GM19099 (cell line): ENCODE measurements at regions not wholly inside any gene's neighbourhood (a gene's known extent, or its start where the extent isn't known, plus 50 kb on each side); places are given as distances from the start of the nearest gene placed in this dataset.

ENCODE experiments used
- POLR2A ChIP-seq: IDR thresholded peaks from 3 replicates; pipeline ENCODE4 v1.6.1; 2011; ENCODE audit warnings: low read depth; ENCODE audit not compliant: insufficient read length; ENCODE audit errors: extremely low read depth

- TF ChIP-seq POLR2A = no peak
Observed at GRCh38 chr19:27777726-27778125, 1435.2 kb downstream of the UQCRFS1 start.

GRCh38 chr19:27777242-27777641 is 1435.7 kb downstream of the UQCRFS1 start:
- TF ChIP-seq POLR2A = no peak

- no peak for TF ChIP-seq POLR2A
Observed at GRCh38 chr19:27776524-27776923, 1436.4 kb downstream of the UQCRFS1 start.

- TF ChIP-seq POLR2A = no peak
Observed at GRCh38 chr19:27776020-27776419, 1436.9 kb downstream of the UQCRFS1 start.

GRCh38 chr19:27775395-27775794 is 1437.6 kb downstream of the UQCRFS1 start:
- TF ChIP-seq POLR2A = no peak

GRCh38 chr19:27774827-27775226 is 1438.1 kb downstream of the UQCRFS1 start:
- no peak for TF ChIP-seq POLR2A

- TF ChIP-seq POLR2A = no peak
Observed at GRCh38 chr19:27774337-27774736, 1438.6 kb downstream of the UQCRFS1 start.

GRCh38 chr19:27773318-27774094 is 1439.4 kb downstream of the UQCRFS1 start:
- TF ChIP-seq POLR2A = no peak

- TF ChIP-seq POLR2A = no peak
Observed at GRCh38 chr19:27772059-27772458, 1440.9 kb downstream of the UQCRFS1 start.

- no peak for TF ChIP-seq POLR2A
Observed at GRCh38 chr19:27770095-27770494, 1442.9 kb downstream of the UQCRFS1 start.

- TF ChIP-seq POLR2A = no peak
Observed at GRCh38 chr19:27767234-27767633, 1445.7 kb downstream of the UQCRFS1 start.

- no peak for TF ChIP-seq POLR2A
Observed at GRCh38 chr19:27765912-27766725, 1446.8 kb downstream of the UQCRFS1 start.

- TF ChIP-seq POLR2A = no peak
Observed at GRCh38 chr19:27765397-27765796, 1447.6 kb downstream of the UQCRFS1 start.

GRCh38 chr19:27764186-27764804 is 1448.7 kb downstream of the UQCRFS1 start:
- no peak for TF ChIP-seq POLR2A

GRCh38 chr19:27762933-27763332 is 1450.0 kb downstream of the UQCRFS1 start:
- TF ChIP-seq POLR2A = no peak
